OCI-LY7 (cell line): ENCODE measurements at regions not wholly inside any gene's neighbourhood (a gene's known extent, or its start where the extent isn't known, plus 50 kb on each side); places are given as distances from the start of the nearest gene placed in this dataset.

Source experiments
- CTCF ChIP-seq: fragments of 200-600 bp; sonication (generic); conservative IDR thresholded peaks from 2 replicates; pipeline ENCODE4 v1.5.1; 2014; ENCODE audit warnings: mild to moderate bottlenecking, antibody characterized with exemption, low read length, moderate library complexity, mixed read lengths
- EZH2phosphoT487 ChIP-seq: fragments of 200-600 bp; sonication (generic); IDR thresholded peaks from 2 replicates; pipeline ENCODE4 v1.6.1; 2018; ENCODE audit warnings: low read depth, borderline replicate concordance, mild to moderate bottlenecking, mixed run types, antibody characterized with exemption, low read length, moderate library complexity, mixed read lengths

- TF ChIP-seq CTCF (no peak), EZH2phosphoT487 (no peak)
Observed at GRCh38 chr15:38129531-38130204, 123.0 kb upstream of the SPRED1 start.
